Nephron (organoid): ENCODE measurements at regions not wholly inside any gene's neighbourhood (a gene's known extent, or its start where the extent isn't known, plus 50 kb on each side); places are given as distances from the start of the nearest gene placed in this dataset.
"Not testable (repeated sequence)": the region's sequence is repeated elsewhere in the genome, so short reads cannot be mapped to it uniquely, and the experiment has no call there.

ENCODE experiments used
- H3K27ac Mint-ChIP-seq, 3 experiments: 2 replicates each; pipeline ENCODE4 v1.8.0; 2020; ENCODE audit warnings: mixed read lengths in 3 of 3, mild to moderate bottlenecking in 2 of 3, moderate library complexity in 1 of 3
- H3K27me3 Mint-ChIP-seq: 2 replicates; pipeline ENCODE4 v1.8.0; 2021; ENCODE audit warnings: low read depth, mild to moderate bottlenecking, moderate library complexity, mixed read lengths
- H3K36me3 Mint-ChIP-seq: 2 replicates; pipeline ENCODE4 v1.8.0; 2020; ENCODE audit warnings: low read depth, mixed read lengths
- H3K4me1 Mint-ChIP-seq: 2 replicates; pipeline ENCODE4 v1.8.0; 2020; ENCODE audit warnings: mixed read lengths
- H3K4me3 Mint-ChIP-seq, 3 experiments: 2 replicates each; pipeline ENCODE4 v1.8.0; 2020; ENCODE audit warnings: mild to moderate bottlenecking in 3 of 3, mixed read lengths in 3 of 3, moderate library complexity in 2 of 3
- H3K9me3 Mint-ChIP-seq: 2 replicates; pipeline ENCODE4 v1.8.0; 2020; ENCODE audit warnings: mixed read lengths
- CTCF ChIP-seq, 3 experiments: fragments of 200-600 bp; sonication (generic); IDR thresholded peaks; one replicate each; pipeline ENCODE4 v1.5.0; 2021; ENCODE audit warnings: antibody characterized with exemption in 3 of 3; ENCODE audit not compliant: unreplicated experiment in 3 of 3

GRCh38 chr4:132691026-132691425, 458.1 kb upstream of the PCDH10 start:
- Mint-ChIP-seq H3K27ac (no peak overlapping the region), H3K36me3 (no peaks in the 10 kb centered on the region), H3K4me3 (no peak overlapping the region), H3K9me3 (peaks cover 13% of the 10 kb centered on the region), H3K4me1 (no peaks in the 10 kb centered on the region), H3K27me3 (no peaks in the 10 kb centered on the region)
- no peak for TF ChIP-seq CTCF (IDR thresholded peaks at IDR 0.05; ENCODE audit: unreplicated experiment in 3 of 3)

GRCh38 chr4:132691668-132692067, 457.4 kb upstream of the PCDH10 start:
- no peak overlapping the region for H3K27ac Mint-ChIP-seq
- TF ChIP-seq CTCF (IDR thresholded peaks at IDR 0.05; ENCODE audit: unreplicated experiment in 3 of 3), result no peak
- H3K9me3 Mint-ChIP-seq, result peaks cover 13% of the 10 kb centered on the region
- H3K4me3 Mint-ChIP-seq, result no peak overlapping the region
- no peaks in the 10 kb centered on the region for H3K36me3 Mint-ChIP-seq
- no peaks in the 10 kb centered on the region for H3K27me3 Mint-ChIP-seq
- no peaks in the 10 kb centered on the region for H3K4me1 Mint-ChIP-seq

GRCh38 chr4:132694775-132695174, 454.3 kb upstream of the PCDH10 start:
- no peaks in the 10 kb centered on the region for H3K4me1 Mint-ChIP-seq
- H3K36me3 Mint-ChIP-seq, result no peaks in the 10 kb centered on the region
- peaks cover 11% of the 10 kb centered on the region for H3K9me3 Mint-ChIP-seq
- no peak overlapping the region for H3K27ac Mint-ChIP-seq
- H3K27me3 Mint-ChIP-seq, result no peaks in the 10 kb centered on the region
- TF ChIP-seq CTCF (IDR thresholded peaks at IDR 0.05; ENCODE audit: unreplicated experiment in 3 of 3), result no peak
- H3K4me3 Mint-ChIP-seq, result no peak overlapping the region

- H3K27ac Mint-ChIP-seq, H3K4me1 Mint-ChIP-seq, H3K36me3 Mint-ChIP-seq, H3K4me3 Mint-ChIP-seq, H3K27me3 Mint-ChIP-seq: not testable (repeated sequence)
- H3K9me3 Mint-ChIP-seq, result peaks cover 11% of the 10 kb centered on the region
These were observed 451.6 kb upstream of the PCDH10 start for GRCh38 chr4:132697505-132697904.

GRCh38 chr4:132707955-132708354, 441.1 kb upstream of the PCDH10 start:
- Mint-ChIP-seq H3K27me3 (no peaks in the 10 kb centered on the region), H3K4me1 (no peaks in the 10 kb centered on the region), H3K9me3 (no peaks in the 10 kb centered on the region), H3K27ac (no peak overlapping the region), H3K36me3 (no peaks in the 10 kb centered on the region), H3K4me3 (no peak overlapping the region)
- TF ChIP-seq CTCF (IDR thresholded peaks at IDR 0.05; ENCODE audit: unreplicated experiment in 3 of 3), result no peak

GRCh38 chr4:132709056-132709455, 440.0 kb upstream of the PCDH10 start:
- Mint-ChIP-seq H3K4me3 (no peak overlapping the region), H3K4me1 (no peaks in the 10 kb centered on the region), H3K27ac (no peak overlapping the region), H3K27me3 (no peaks in the 10 kb centered on the region), H3K36me3 (no peaks in the 10 kb centered on the region), H3K9me3 (no peaks in the 10 kb centered on the region)
- no peak for TF ChIP-seq CTCF (IDR thresholded peaks at IDR 0.05; ENCODE audit: unreplicated experiment in 3 of 3)
